ENCODE measurements at regions not wholly inside any gene's neighbourhood (a gene's known extent, or its start where the extent isn't known, plus 50 kb on each side); places are given as distances from the start of the nearest gene placed in this dataset.
"Not testable (repeated sequence)": the region's sequence is repeated elsewhere in the genome, so short reads cannot be mapped to it uniquely, and the experiment has no call there.

DNA sequence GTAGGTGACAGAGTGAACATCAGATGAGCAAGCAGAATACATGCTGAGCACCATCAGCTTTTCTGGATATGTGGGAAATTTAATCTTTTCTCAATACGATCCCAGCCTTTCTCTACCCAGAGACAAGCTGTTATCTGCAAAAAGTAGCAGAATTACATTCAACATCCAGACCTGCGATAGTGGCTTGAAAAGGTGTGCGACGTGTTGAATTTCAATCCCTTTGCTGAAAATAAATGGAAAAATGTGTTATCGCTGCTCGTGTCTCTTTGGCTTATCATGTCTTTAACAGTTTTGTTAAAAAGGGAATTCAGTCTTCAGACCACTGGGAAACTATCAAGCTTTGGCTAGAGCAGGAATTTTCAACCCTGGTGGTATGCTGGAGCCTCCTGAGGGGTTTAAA is 98.8 kb upstream of the FAM20A start:
- no peak for DNase-seq

DNA sequence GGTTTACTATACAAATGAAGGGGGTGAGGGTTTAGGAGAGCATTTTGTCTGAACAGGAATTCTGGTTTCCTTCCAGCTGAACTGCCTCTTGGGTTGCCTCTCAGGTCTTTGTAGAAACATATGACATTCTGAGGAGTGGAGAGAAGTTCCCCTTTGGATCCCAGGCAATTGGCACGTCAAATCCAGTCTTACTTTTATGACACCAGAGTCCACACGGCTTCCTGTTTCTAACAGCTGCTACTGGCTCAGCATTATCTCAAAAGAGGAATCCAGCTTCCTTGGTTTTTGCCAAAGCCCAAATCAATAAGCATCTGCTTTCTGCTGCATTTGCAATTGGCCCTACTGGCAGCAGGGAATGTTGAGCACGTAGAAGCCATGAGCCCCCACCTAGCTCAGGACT is 97.6 kb upstream of the FAM20A start:
- DNase-seq = no peak

DNA sequence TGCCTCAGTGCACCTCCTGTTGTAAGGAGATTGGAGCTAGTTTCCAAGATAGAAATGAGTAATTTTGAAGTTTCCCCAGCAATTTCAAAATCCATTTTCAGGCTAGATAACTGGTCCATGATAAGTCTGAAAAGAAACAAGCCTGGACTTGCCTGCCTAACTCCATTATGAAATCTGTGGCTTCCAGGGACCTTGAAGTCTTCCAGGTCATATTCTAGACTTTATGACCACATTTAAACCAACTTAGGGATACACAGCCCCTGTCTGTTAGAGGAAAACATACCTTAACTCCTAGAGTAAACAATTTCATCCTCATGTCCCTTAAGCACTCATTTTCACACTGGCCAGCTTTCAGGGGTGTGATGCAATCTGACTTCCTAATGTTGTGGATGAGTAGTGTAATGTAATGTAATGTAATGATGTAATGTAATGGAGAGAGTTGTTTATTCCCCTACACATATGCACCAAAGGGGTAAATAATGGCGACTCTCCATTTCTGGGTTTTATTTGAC is 96.7 kb upstream of the FAM20A start:
- DNase-seq = no peak

DNA sequence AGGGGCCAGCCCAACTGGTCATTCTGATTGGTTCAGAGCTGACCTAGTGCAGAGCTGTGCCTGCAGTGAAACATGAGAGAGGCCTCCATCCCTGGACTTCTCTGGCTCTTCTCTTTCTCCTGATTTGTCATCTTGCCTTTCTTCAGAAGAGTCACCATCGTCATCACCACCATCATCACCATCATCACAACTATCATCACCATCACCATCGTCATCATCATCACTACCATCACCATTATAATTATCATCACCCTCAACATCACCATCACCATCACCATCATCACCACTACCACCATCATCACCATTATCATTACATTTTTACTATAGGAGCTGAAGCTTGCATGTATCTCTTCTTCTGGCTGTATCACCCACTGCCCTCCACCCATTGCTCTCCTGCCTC is 94.5 kb upstream of the FAM20A start:
- no peak for DNase-seq

- DNase-seq = no peak
These were observed 93.8 kb upstream of the FAM20A start for GRCh38 chr17:68694791-68695485.

GRCh38 chr17:68693896-68694295 is 92.7 kb upstream of the FAM20A start:
- no peak for DNase-seq

DNA sequence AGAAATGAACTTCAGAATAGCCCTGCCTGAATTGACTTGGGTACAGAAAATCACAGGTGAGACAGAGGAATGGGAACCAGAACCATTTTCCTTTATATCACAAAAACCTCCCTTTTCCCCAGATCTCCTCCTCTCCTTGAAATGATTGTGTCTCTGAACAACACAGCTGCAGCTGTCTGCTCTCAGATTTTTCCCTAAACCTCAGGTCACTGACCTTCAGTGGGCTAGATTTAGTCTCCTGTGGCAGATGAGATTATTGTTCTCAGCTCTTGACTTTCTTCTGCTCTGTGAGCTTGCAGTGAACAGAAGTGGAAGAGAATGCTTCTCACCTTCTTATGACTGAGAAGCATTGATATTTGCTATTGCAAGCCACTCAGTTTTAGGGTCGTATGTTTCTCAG is 92.3 kb upstream of the FAM20A start:
- DNase-seq = no peak

DNA sequence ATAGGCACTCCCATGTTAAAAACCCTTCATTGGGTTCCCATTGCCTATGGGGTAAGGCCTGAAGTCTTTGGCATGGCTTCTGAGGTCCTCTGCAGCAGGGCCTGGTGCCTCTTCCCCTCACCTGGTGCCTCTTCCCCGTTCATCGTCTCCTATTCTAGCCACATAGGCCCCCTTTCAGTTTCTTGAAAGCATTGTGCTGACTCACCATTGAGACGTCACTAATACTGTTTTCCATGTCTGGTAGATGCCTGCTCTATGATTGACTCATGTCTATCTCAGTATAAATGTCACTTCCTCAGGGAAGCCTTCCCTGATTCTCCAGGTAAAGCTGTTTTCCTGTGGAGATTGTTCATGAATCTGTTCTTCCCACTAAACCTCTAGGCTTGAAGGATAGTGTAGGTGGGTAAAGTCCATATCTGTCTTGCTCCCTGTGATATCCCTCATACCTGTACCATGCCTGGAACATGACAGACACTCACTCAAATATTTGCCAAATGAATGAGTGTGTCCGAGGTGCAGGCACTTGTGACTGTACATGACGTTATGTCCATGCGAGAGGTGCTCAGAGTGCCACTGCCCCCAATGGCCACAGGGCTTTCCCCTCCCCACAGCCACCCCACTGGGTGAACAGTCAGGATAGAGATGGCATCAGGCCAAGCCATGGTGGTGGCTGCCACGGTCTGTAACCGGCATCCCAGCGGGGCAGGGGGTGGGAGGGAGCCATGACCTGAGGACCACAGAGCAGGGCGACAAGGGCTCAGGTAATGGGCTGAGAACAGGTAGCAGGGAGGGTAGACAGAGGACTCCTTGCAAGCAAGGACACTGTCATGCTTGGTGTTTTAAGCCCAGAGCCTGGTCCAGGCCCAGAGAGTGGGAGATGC is 85.2 kb upstream of the FAM20A start:
- DNase-seq = no peak

DNA sequence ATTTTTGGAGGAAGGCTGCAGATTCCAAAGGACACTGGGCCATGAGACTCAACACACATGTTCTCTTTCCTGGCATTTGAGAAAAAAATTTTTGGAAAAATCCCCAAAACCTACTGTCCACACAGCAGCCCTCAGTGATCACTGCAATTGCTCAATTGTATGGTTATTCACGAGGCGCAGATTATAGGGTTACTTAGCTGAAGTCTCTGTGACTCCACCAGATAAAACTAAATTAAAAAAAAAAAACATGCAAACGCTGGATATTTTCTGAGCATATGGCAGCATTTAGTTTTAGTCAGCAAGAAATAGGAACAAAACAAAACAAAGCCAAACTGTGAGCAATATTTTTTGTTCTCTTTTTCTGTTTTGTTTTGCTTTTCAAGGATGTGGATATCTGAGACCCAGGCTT is 83.8 kb upstream of the FAM20A start:
- no peak for DNase-seq

GRCh38 chr17:68682903-68683302 is 81.7 kb upstream of the FAM20A start:
- DNase-seq = no peak

DNA sequence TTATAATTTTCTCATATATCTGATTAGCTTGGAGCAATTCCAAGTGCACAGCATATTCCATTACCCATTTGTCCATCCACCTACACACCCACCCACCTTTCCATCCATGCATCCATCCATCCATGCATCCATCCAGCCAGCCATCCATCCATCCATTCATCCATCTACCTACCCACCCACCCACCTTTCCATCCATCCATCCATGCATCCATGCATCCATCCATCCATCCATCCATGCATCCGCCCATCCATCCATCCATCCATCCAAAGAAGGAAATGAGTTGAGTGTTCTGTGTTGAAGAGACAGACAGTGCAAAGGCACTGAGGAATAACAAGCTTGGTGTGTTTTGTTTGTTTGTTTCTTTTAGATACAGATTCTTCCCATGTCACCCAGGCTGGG is 78.7 kb upstream of the FAM20A start:
- DNase-seq = no peak

- no peak for DNase-seq
These were observed 75.7 kb upstream of the FAM20A start for GRCh38 chr17:68676856-68677255.

- no peak for DNase-seq
These were observed 74.6 kb upstream of the FAM20A start for GRCh38 chr17:68675723-68676122.

DNA sequence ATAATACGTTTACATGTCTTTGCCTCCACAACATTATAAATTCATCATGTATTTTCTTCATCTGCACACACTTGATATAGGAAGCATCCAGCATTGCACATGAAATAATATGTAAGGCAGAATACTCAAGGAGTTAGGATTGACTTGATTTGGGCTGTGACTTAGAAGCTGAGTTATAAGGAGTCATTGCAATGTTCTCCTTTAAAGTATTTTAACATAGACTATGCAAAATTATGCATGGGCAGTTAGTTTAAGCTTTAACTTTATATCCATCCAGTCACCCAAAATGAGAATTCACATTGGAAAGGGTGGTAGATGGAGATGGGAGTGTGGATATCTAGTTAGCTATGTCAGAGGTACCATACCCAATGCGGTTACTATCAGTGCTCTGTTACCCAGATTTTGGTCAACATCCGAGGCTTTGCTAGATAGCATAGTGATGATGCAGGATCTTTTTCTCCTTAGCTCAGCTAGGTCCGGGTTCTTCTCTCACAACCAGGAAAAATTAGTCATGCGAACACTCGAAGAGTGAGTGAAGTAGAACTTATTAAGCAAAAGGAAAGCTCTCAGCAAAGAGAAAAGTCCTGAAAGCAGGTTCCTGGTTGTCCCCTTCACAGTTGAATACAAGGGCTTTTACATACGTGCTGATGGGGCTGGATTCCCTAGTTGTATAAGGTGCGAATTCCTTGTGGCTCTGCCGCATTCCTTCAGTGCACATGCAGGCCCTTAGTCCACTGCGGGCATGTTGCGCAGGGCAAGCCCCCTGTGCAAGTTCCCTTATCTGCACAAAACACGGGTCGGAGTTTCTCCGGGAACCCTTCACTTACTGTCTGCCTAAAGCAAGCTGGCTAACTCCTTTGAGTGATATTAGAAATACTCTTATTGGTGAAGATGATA is 73.1 kb upstream of the FAM20A start:
- DNase-seq = no peak

DNA sequence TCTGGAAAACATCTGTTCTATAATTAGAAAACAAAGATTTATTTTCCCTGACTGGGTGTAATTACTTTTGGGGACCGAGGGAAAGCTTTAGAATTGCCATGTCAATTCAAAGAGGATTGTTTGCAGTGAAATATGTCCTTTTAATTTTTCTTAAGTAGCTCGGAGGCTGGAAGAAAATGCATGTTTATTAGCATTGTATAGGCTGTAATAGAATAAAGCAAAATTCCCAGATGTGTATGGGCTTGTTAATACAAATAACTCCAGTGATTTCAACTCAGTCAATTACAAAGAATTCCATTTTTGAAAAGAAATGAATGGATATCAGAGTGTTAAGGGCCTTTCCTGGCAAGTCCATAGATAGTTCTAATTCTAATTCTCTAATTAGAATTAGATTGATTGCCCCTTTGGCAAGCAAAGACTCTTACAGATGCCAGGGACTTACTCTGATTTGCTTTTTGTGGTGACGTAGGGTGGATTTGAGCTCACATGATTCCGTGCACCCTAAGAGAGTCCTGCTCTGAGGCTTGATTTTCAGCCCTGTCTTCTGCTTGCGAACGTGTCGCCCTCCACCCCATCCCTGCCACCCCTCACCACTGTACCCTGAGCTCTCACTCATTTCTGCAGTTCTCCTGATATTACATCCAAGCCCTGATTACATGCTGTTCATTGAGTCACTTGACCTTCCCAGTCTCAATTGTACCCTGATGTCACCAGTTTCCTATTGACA is 70.0 kb upstream of the FAM20A start:
- DNase-seq = no peak

DNA sequence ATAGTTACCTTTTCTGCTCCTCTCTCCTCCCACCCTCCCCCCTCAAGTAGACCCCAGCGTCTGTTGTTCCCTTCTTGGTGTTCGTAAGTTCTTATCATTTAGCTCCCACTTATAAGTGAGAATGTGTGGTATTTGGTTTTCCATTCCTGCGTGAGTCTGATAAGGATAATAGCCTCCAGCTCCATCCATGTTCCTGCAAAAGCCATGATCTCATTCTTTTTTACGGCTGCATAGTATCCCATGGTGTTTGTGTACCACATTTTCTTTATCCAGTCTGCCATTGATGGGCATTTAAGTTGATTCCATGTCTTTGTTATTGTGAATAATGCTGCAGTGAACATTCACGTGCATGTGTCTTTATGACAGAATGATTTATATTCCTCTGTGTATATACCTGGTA is 65.3 kb upstream of the FAM20A start:
- DNase-seq = not testable (repeated sequence)

- DNase-seq = no peak
These were observed 64.2 kb upstream of the FAM20A start for GRCh38 chr17:68665373-68665772.

GRCh38 chr17:68662479-68662878 is 61.3 kb upstream of the FAM20A start:
- no peak for DNase-seq

GRCh38 chr17:68662037-68662432 is 60.9 kb upstream of the FAM20A start:
- no peak for DNase-seq

GRCh38 chr17:68661265-68662036 is 60.3 kb upstream of the FAM20A start:
- DNase-seq = no peak

GRCh38 chr17:68660302-68660701 is 59.1 kb upstream of the FAM20A start:
- DNase-seq = no peak
